Adrenal gland (tissue), 5 donors: ENCODE measurements at regions not wholly inside any gene's neighbourhood (a gene's known extent, or its start where the extent isn't known, plus 50 kb on each side); places are given as distances from the start of the nearest gene placed in this dataset.
"Not testable (repeated sequence)": the region's sequence is repeated elsewhere in the genome, so short reads cannot be mapped to it uniquely, and the experiment has no call there.

Source experiments
- POLR2A ChIP-seq, 2 donors: fragments of 450-650 bp; IDR thresholded peaks; one replicate each; pipeline ENCODE4 v1.6.1; 2017; ENCODE audit warnings: antibody characterized with exemption in 2 of 2, mild to moderate bottlenecking in 2 of 2, moderate library complexity in 1 of 2
- TF ChIP-seq, protein P1 (sequence below), 6 experiments: fragments of 450-650 bp in 4 of 6; fragments of 200-600 bp in 2 of 6; sonication (generic) in 1 of 6; IDR thresholded peaks; 1 replicate in 5 of 6; 2 replicates in 1 of 6; pipeline versions ENCODE4 v1.5.1 to v1.8.0; 2016 to 2021; ENCODE audit warnings: antibody characterized with exemption in 6 of 6, mild to moderate bottlenecking in 2 of 6, moderate library complexity in 1 of 6
- donor health status: DM: no; HTN: no; CAD: no.

- TF ChIP-seq, protein P1, sequence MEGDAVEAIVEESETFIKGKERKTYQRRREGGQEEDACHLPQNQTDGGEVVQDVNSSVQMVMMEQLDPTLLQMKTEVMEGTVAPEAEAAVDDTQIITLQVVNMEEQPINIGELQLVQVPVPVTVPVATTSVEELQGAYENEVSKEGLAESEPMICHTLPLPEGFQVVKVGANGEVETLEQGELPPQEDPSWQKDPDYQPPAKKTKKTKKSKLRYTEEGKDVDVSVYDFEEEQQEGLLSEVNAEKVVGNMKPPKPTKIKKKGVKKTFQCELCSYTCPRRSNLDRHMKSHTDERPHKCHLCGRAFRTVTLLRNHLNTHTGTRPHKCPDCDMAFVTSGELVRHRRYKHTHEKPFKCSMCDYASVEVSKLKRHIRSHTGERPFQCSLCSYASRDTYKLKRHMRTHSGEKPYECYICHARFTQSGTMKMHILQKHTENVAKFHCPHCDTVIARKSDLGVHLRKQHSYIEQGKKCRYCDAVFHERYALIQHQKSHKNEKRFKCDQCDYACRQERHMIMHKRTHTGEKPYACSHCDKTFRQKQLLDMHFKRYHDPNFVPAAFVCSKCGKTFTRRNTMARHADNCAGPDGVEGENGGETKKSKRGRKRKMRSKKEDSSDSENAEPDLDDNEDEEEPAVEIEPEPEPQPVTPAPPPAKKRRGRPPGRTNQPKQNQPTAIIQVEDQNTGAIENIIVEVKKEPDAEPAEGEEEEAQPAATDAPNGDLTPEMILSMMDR (IDR thresholded peaks at IDR 0.05), result not testable (repeated sequence)
- not testable (repeated sequence) for TF ChIP-seq POLR2A (IDR thresholded peaks at IDR 0.05)
These were observed 52.6 kb upstream of the MRPS30 start for GRCh38 chr5:44756097-44756496.
